Heart left ventricle (tissue), 16 donors: ENCODE measurements at regions not wholly inside any gene's neighbourhood (a gene's known extent, or its start where the extent isn't known, plus 50 kb on each side); places are given as distances from the start of the nearest gene placed in this dataset.

ENCODE experiments used
- ATAC-seq, 4 donors: fragments of 200-7000 bp; cut with Tn5 transposase; one replicate each; pipeline ENCODE4 v1.9.1; 2020 to 2022; ENCODE audit warnings: moderate library complexity in 4 of 4, mild to moderate bottlenecking in 3 of 4, moderate number of reproducible peaks in 1 of 4
- DNase-seq, 5 donors: peaks; one replicate each; pipeline ENCODE4 v3.0.0-alpha.2; 2020
- H3K27ac ChIP-seq, 12 donors: fragments of 200-600 bp; sonication (generic) in 4 of 12; one replicate each; pipeline versions ENCODE4 v1.5.0 to v1.8.0; 2016 to 2022; ENCODE audit warnings: mild to moderate bottlenecking in 2 of 12
- H3K27me3 ChIP-seq, 9 donors: fragments of 200-600 bp; sonication (generic) in 2 of 9; one replicate each; pipeline versions ENCODE4 v1.5.1 to v1.8.0; 2016 to 2022; ENCODE audit warnings: mild to moderate bottlenecking in 3 of 9
- H3K36me3 ChIP-seq, 9 donors: fragments of 200-600 bp; sonication (generic) in 2 of 9; one replicate each; pipeline versions ENCODE4 v1.5.0 to v1.8.0; 2018 to 2022; ENCODE audit warnings: mild to moderate bottlenecking in 2 of 9
- H3K4me1 ChIP-seq, 12 donors: fragments of 200-600 bp; sonication (generic) in 4 of 12; one replicate each; pipeline versions ENCODE4 v1.5.0 to v1.8.0; 2016 to 2022; ENCODE audit warnings: mild to moderate bottlenecking in 3 of 12
- H3K4me3 ChIP-seq, 12 donors: fragments of 200-600 bp; sonication (generic) in 4 of 12; one replicate each; pipeline versions ENCODE4 v1.5.0 to v1.8.0; 2017 to 2022; ENCODE audit warnings: mild to moderate bottlenecking in 9 of 12, moderate library complexity in 4 of 12
- H3K9me3 ChIP-seq, 12 donors: fragments of 200-600 bp; sonication (generic) in 4 of 12; one replicate each; pipeline versions ENCODE4 v1.5.0 to v1.8.0; 2016 to 2022; ENCODE audit warnings: mild to moderate bottlenecking in 1 of 12
- CTCF ChIP-seq, 12 donors: fragments of 200-600 bp; sonication (generic) in 4 of 12; IDR thresholded peaks; one replicate each; pipeline versions ENCODE4 v1.5.0 to v1.8.0; 2018 to 2022; ENCODE audit warnings: antibody characterized with exemption in 12 of 12, mild to moderate bottlenecking in 5 of 12
- POLR2A ChIP-seq, 2 donors: fragments of 450-650 bp; IDR thresholded peaks; one replicate each; pipeline ENCODE4 v1.6.1; 2017; ENCODE audit warnings: antibody characterized with exemption in 2 of 2, mild to moderate bottlenecking in 2 of 2, moderate library complexity in 2 of 2
- WGBS, 4 donors: extraction: QIAGEN DNeasy Blood & Tissue Kit in 2 of 4; methylation state at CpG; one replicate each; pipeline versions ENCODE4 v1.1.5 to v1.1.7; 2013 to 2018; 5-methylcytosine and 5-hydroxymethylcytosine counted together
- intact Hi-C, 10 donors: fragments of 100-400 bp; cut with DNase I; formaldehyde crosslinking; loops; one replicate each; pipeline versions ENCODE4 v1.11.1 to v1.14.2; 2022
- donor health status: ischemic (EF 13 %, LVEDD 7.1; RV severe dilation, severe dysfunction).
- donor health status: healthy with polysubstance abuse.
- donor health status: DM: no; HTN: yes; CAD: no.
- donor health status: DM: no; HTN: no; CAD: no.
- donor health status: ischemic (EF 25% LVEDD 6.9; RV normal size, moderate dysfunction).
- donor health status: ischemic (EF 25% LVEDD 5.7; RV mildly dilated, moderate dysfunction).
- donor health status: healthy.
- donor health status: DM: yes; HTN: yes; CAD: no.
- donor health status: ischemic (EF 35%, LVEDD 5.7; RV mildly dilated, moderate dysfunction).
- donor health status: nonischemic (EF 11% LVEDD 7.7; RV severe dilation, severe dysfunction).
- donor health status: DM: yes; HTN: yes; CAD: no.
- donor health status: PGD.
- donor health status: ischemic (EF 29% LVEDD 5.4; RV normal size, mild dysfunction).
- donor health status: nonischemic (EF 23%, LVEDD 6.1; RV moderate dilation, normal function).

DNA sequence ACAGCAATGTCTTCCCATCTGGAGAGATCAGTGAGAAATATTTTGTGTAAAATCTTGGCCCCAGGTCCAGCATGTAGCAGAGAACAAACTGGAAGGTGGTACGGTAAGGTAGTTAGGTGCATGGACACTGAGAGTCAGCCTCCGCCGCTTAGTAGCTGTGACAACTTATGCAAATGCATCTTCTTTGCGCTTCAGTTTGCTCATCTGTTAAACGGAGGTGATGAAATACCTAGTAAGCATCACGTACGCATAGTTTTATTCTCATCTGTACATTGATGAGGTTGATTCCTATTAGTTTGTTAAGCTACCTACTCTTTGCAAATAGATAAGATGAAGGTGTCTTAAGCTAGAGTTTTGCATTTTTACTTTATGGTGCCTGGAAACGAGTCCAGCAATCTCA lies 80.0 kb upstream of the MSX1 start:
- ATAC-seq: no peak
- Histone ChIP-seq H3K27me3 (peaks cover 0 to 3% (median 0%) of the 10 kb centered on the region in 9 donors), H3K4me3 (no peak overlapping the region), H3K27ac (no peak overlapping the region), H3K9me3 (no peaks in the 10 kb centered on the region), H3K36me3 (no peaks in the 10 kb centered on the region), H3K4me1 (peaks cover 0 to 7% (median 0%) of the 10 kb centered on the region in 12 donors)
- DNase-seq: no peak
- intact Hi-C loops: no loop called here
- 79 to 89% (median 85%) methylated on average over 8 of the region's 8 CpGs for WGBS, 4 donors
- TF ChIP-seq POLR2A (IDR thresholded peaks at IDR 0.05) (no peak), CTCF (IDR thresholded peaks at IDR 0.05) (no peak)

- H3K4me1 ChIP-seq: peaks cover 0 to 7% (median 0%) of the 10 kb centered on the region in 12 donors
- peaks cover 0 to 3% (median 0%) of the 10 kb centered on the region in 9 donors for H3K27me3 ChIP-seq
- no peaks in the 10 kb centered on the region for H3K9me3 ChIP-seq
- no peak overlapping the region for H3K4me3 ChIP-seq
- intact Hi-C loops: no loop called here
- H3K36me3 ChIP-seq: no peaks in the 10 kb centered on the region
- TF ChIP-seq CTCF (IDR thresholded peaks at IDR 0.05) (no peak), POLR2A (IDR thresholded peaks at IDR 0.05) (no peak)
- DNase-seq: no peak
- no peak for ATAC-seq
- WGBS, 4 donors: 73 to 78% (median 77%) methylated on average over 2 of the region's 2 CpGs
- H3K27ac ChIP-seq: no peak overlapping the region
Measured at GRCh38 chr4:4779054-4779453, 80.4 kb upstream of the MSX1 start.

GRCh38 chr4:4778554-4778953 lies 80.9 kb upstream of the MSX1 start:
- WGBS, 4 donors: 73 to 81% (median 78%) methylated on average over 4 of the region's 4 CpGs
- H3K9me3 ChIP-seq: no peaks in the 10 kb centered on the region
- H3K36me3 ChIP-seq: no peaks in the 10 kb centered on the region
- intact Hi-C loops: no loop called here
- TF ChIP-seq CTCF (IDR thresholded peaks at IDR 0.05) (no peak), POLR2A (IDR thresholded peaks at IDR 0.05) (no peak)
- no peak overlapping the region for H3K4me3 ChIP-seq
- ATAC-seq (no peak), DNase-seq (no peak)
- H3K27ac ChIP-seq: no peak overlapping the region
- H3K4me1 ChIP-seq: peaks cover 0 to 7% (median 0%) of the 10 kb centered on the region in 12 donors
- no peaks in the 10 kb centered on the region for H3K27me3 ChIP-seq

DNA sequence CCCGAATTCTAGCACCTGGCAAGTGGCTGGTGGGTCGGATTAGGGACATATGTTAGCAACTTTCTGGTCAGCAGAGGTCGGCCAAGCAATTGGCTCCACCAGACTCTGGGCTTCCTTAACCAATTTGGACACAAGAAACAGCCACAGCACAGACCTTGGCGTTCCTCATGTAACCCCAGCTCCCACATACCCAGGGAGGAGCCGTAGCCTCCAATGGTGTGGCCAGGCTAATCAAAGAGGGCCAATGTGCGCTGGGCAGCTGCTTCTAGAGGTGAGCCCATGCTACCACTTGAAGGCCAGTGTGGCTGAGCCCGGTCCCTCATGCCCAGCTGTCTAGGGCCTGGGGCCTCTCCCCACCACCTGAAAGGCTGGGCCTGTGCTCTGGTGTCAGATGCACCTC lies 82.5 kb upstream of the MSX1 start:
- no peaks in the 10 kb centered on the region for H3K36me3 ChIP-seq
- TF ChIP-seq CTCF (IDR thresholded peaks at IDR 0.05) (no peak), POLR2A (IDR thresholded peaks at IDR 0.05) (no peak)
- H3K27me3 ChIP-seq: no peaks in the 10 kb centered on the region
- intact Hi-C loops: loop anchor here in 1 of 10 donors (1.0 kb wide), 1 partner anchor 14 kb away; no protein-coding TSS in a partner anchor
- 90 to 96% (median 91%) methylated on average over 7 of the region's 7 CpGs for WGBS, 4 donors
- H3K9me3 ChIP-seq: no peaks in the 10 kb centered on the region
- no peak overlapping the region for H3K4me3 ChIP-seq
- DNase-seq (no peak), ATAC-seq (no peak)
- H3K4me1 ChIP-seq: peaks cover 0 to 7% (median 0%) of the 10 kb centered on the region in 12 donors
- H3K27ac ChIP-seq: no peak overlapping the region
